ENCODE measurements at regions not wholly inside any gene's neighbourhood (a gene's known extent, or its start where the extent isn't known, plus 50 kb on each side); places are given as distances from the start of the nearest gene placed in this dataset.

DNA sequence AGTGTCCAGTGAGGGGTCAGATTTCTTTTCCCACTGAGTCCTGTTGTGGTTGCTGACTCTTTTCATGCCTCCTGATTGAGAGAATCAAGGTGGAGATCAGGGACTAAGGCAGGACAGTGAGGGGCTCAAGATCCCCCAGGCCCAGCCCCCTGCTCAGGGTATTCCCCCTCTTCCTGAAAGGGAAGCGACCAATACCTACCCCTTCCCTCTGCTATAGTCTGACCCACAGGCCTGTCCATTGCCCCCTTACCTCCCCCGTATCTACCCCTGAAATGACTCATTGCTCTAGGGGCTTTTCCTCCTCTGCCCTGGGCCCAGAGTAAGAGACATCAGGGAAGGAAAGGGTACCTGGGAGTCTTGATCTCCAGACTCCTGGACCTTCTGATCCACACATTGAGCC lies 1320.5 kb downstream of the UQCRFS1 start:
- TF ChIP-seq, protein P1, sequence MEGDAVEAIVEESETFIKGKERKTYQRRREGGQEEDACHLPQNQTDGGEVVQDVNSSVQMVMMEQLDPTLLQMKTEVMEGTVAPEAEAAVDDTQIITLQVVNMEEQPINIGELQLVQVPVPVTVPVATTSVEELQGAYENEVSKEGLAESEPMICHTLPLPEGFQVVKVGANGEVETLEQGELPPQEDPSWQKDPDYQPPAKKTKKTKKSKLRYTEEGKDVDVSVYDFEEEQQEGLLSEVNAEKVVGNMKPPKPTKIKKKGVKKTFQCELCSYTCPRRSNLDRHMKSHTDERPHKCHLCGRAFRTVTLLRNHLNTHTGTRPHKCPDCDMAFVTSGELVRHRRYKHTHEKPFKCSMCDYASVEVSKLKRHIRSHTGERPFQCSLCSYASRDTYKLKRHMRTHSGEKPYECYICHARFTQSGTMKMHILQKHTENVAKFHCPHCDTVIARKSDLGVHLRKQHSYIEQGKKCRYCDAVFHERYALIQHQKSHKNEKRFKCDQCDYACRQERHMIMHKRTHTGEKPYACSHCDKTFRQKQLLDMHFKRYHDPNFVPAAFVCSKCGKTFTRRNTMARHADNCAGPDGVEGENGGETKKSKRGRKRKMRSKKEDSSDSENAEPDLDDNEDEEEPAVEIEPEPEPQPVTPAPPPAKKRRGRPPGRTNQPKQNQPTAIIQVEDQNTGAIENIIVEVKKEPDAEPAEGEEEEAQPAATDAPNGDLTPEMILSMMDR (conservative IDR thresholded peaks at IDR 0.05 in 1 of 2, IDR thresholded peaks at IDR 0.05 in 1 of 2; ENCODE audit: extremely low read depth in 1 of 2, insufficient read depth in 1 of 2, low read depth in 1 of 2, low read length in 2 of 2): no peak
- no peak for TF ChIP-seq EZH2 (IDR thresholded peaks at IDR 0.05; ENCODE audit: borderline replicate concordance, low read length)

All from mammary epithelial cell (primary cell).